ENCODE measurements at regions not wholly inside any gene's neighbourhood (a gene's known extent, or its start where the extent isn't known, plus 50 kb on each side); places are given as distances from the start of the nearest gene placed in this dataset.

- TF ChIP-seq CTCF (CRISPR knock-in tag; IDR thresholded peaks at IDR 0.05) (no peak), MAX (IDR thresholded peaks at IDR 0.05) (no peak), ZNF431 (CRISPR knock-in tag; IDR thresholded peaks at IDR 0.05; ENCODE audit: borderline replicate concordance, low read depth) (no peak), ZHX1 (CRISPR knock-in tag; IDR thresholded peaks at IDR 0.05; ENCODE audit: low read depth) (no peak), SP140L (CRISPR knock-in tag; IDR thresholded peaks at IDR 0.05; ENCODE audit: borderline replicate concordance) (no peak), ZZZ3 (CRISPR knock-in tag; IDR thresholded peaks at IDR 0.05; ENCODE audit: borderline replicate concordance) (no peak), EZH2 (conservative IDR thresholded peaks at IDR 0.05; ENCODE audit: low read depth, low read length) (no peak), ERF (CRISPR knock-in tag; IDR thresholded peaks at IDR 0.05) (no peak), SNAPC4 (CRISPR knock-in tag; IDR thresholded peaks at IDR 0.05) (no peak), ZNF407 (CRISPR knock-in tag; IDR thresholded peaks at IDR 0.05; ENCODE audit: not compliant biosample characterization) (no peak), REL (CRISPR knock-in tag; conservative IDR thresholded peaks at IDR 0.05) (no peak)
These were observed 91.5 kb upstream of the GOLIM4 start for GRCh38 chr3:168187233-168187632.
